Kidney epithelial cell (primary cell): ENCODE measurements at regions not wholly inside any gene's neighbourhood (a gene's known extent, or its start where the extent isn't known, plus 50 kb on each side); places are given as distances from the start of the nearest gene placed in this dataset.

ENCODE experiments used
- DNase-seq: peaks from one replicate; pipeline ENCODE4 v3.0.0-alpha.2; 2010; ENCODE audit warnings: low read depth
- H3K27me3 ChIP-seq: 2 replicates; pipeline ENCODE4 v1.6.0; 2011; ENCODE audit warnings: low read length; ENCODE audit not compliant: control insufficient read depth, insufficient read depth
- H3K36me3 ChIP-seq: 2 replicates; pipeline ENCODE4 v1.5.1; 2011; ENCODE audit warnings: low read length; ENCODE audit not compliant: control insufficient read depth, insufficient read depth
- H3K4me3 ChIP-seq: 2 replicates; pipeline ENCODE4 v1.5.1; 2011; ENCODE audit warnings: low read depth, mild to moderate bottlenecking, control low read depth, low read length
- TF ChIP-seq, protein P1 (sequence below): IDR thresholded peaks from 2 replicates; pipeline ENCODE4 v1.5.1; 2011; ENCODE audit warnings: mild to moderate bottlenecking, moderate library complexity, low read length, control low read depth, inconsistent platforms; ENCODE audit not compliant: insufficient read depth, poor library complexity, severe bottlenecking

DNA sequence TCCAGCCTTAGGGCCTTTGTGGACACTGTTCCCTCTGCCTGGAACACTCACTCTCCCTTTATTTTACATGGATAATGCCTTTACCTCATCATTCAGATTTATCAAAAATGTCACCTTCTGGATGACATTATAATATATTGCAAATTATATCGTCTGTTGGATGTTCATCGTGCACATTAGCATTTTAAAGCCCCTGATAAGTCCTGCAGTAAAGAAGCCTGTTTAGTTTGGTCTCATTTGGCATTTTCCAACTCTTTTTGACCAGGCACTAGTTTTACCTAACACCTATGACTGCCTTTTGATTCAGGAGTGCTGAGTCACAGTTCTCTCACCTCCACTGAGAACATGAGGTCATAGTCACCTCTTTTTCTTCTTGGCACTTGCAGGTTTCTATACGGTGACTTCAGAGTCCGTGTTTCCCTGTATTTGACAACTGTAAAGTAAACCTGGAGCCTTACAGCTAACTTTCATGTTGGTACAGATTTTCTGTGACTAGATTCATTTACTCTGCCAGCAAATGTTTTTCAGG is 57.7 kb upstream of the STC2 start:
- TF ChIP-seq, protein P1, sequence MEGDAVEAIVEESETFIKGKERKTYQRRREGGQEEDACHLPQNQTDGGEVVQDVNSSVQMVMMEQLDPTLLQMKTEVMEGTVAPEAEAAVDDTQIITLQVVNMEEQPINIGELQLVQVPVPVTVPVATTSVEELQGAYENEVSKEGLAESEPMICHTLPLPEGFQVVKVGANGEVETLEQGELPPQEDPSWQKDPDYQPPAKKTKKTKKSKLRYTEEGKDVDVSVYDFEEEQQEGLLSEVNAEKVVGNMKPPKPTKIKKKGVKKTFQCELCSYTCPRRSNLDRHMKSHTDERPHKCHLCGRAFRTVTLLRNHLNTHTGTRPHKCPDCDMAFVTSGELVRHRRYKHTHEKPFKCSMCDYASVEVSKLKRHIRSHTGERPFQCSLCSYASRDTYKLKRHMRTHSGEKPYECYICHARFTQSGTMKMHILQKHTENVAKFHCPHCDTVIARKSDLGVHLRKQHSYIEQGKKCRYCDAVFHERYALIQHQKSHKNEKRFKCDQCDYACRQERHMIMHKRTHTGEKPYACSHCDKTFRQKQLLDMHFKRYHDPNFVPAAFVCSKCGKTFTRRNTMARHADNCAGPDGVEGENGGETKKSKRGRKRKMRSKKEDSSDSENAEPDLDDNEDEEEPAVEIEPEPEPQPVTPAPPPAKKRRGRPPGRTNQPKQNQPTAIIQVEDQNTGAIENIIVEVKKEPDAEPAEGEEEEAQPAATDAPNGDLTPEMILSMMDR = no peak
- DNase-seq = no peak
- H3K27me3 ChIP-seq = no peaks in the 10 kb centered on the region
- H3K36me3 ChIP-seq = no peaks in the 10 kb centered on the region
- no peak overlapping the region for H3K4me3 ChIP-seq

DNA sequence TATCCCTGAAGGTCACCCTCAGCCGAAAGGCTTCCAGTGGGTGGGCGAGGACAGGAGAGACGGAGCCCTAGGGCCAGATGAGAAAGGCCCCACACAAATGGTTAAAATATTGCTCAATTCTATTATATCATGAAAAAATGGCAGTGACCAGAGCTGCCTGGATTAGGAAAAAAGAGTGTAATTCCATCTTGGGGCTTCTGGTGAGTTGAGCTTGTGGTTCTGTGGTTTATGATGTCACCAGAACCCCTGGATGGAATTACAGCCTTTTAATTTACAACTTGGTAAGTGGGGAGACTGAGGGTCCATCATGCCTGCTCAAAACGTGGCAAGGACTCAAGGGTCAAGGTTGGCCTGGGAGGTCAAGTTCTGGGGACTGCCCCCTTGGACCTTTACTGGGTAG is 55.5 kb upstream of the STC2 start:
- TF ChIP-seq, protein P1 = no peak
- no peak overlapping the region for H3K4me3 ChIP-seq
- no peaks in the 10 kb centered on the region for H3K36me3 ChIP-seq
- no peak for DNase-seq
- H3K27me3 ChIP-seq = no peaks in the 10 kb centered on the region

DNA sequence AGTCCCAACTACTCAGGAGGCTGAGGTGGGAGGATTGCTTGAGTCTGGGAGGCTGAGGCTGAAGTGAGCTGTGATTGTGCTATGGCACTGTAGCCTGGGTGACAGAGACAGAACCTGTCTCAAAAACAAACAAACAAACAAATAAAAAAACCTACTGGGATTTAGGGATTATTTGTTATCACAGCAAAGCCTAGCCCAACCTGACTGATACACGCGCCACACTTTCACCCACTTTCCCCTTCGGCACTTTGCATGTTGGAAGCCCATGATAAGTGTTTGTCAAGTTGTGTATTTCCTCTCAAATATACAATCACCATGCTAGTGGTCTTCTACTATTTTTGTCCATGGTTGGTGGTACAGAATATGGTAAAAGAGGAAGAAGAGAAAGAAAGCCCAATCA is 50.5 kb upstream of the STC2 start:
- H3K27me3 ChIP-seq = no peaks in the 10 kb centered on the region
- TF ChIP-seq, protein P1 = no peak
- H3K4me3 ChIP-seq = no peak overlapping the region
- DNase-seq = no peak
- H3K36me3 ChIP-seq = no peaks in the 10 kb centered on the region
